Parathyroid adenoma (tissue), 2 donors: ENCODE measurements at regions not wholly inside any gene's neighbourhood (a gene's known extent, or its start where the extent isn't known, plus 50 kb on each side); places are given as distances from the start of the nearest gene placed in this dataset.

Source experiments
- H2AFZ ChIP-seq: fragments of 300-600 bp; sonication (generic); one replicate; pipeline ENCODE4 v1.7.0; 2017; ENCODE audit warnings: antibody characterized with exemption, mild to moderate bottlenecking
- H3K27ac ChIP-seq: fragments of 300-600 bp; sonication (generic); one replicate; pipeline ENCODE4 v1.7.0; 2017
- H3K27me3 ChIP-seq: fragments of 300-600 bp; sonication (generic); one replicate; pipeline ENCODE4 v1.7.0; 2017; ENCODE audit warnings: low read length; ENCODE audit not compliant: control insufficient read depth, insufficient read depth
- H3K36me3 ChIP-seq: fragments of 300-600 bp; sonication (generic); one replicate; pipeline ENCODE4 v1.7.0; 2017; ENCODE audit warnings: low read length; ENCODE audit not compliant: control insufficient read depth, insufficient read depth
- H3K4me1 ChIP-seq: fragments of 300-600 bp; sonication (generic); one replicate; pipeline ENCODE4 v1.7.0; 2017; ENCODE audit warnings: control low read depth
- H3K4me2 ChIP-seq: fragments of 300-600 bp; sonication (generic); one replicate; pipeline ENCODE4 v1.7.0; 2017; ENCODE audit warnings: low read length
- H3K4me3 ChIP-seq: fragments of 300-600 bp; sonication (generic); one replicate; pipeline ENCODE4 v1.7.0; 2017; ENCODE audit warnings: low read depth, low read length
- H3K79me2 ChIP-seq: fragments of 300-600 bp; sonication (generic); one replicate; pipeline ENCODE4 v1.7.0; 2017; ENCODE audit warnings: control low read depth
- H3K9ac ChIP-seq: fragments of 300-600 bp; sonication (generic); one replicate; pipeline ENCODE4 v1.7.0; 2017; ENCODE audit warnings: mild to moderate bottlenecking
- H3K9me3 ChIP-seq: fragments of 300-600 bp; sonication (generic); one replicate; pipeline ENCODE4 v1.7.0; 2017; ENCODE audit warnings: low read length; ENCODE audit not compliant: control insufficient read depth
- CTCF ChIP-seq: fragments of 300-600 bp; sonication (generic); IDR thresholded peaks from one replicate; pipeline ENCODE4 v1.7.0; 2017; ENCODE audit warnings: antibody characterized with exemption, mild to moderate bottlenecking
- donor health status: primary hyperparathyroidism.

GRCh38 chr16:55046513-55046912, 115.8 kb downstream of the IRX5 start:
- Histone ChIP-seq H3K4me1 (no peaks in the 10 kb centered on the region), H3K79me2 (no peaks in the 10 kb centered on the region), H2AFZ (no peak overlapping the region), H3K9ac (no peak overlapping the region), H3K36me3 (no peaks in the 10 kb centered on the region), H3K4me3 (no peak overlapping the region), H3K9me3 (no peaks in the 10 kb centered on the region), H3K4me2 (no peak overlapping the region), H3K27ac (no peak overlapping the region), H3K27me3 (no peaks in the 10 kb centered on the region)
- TF ChIP-seq CTCF = no peak

GRCh38 chr16:55046916-55047315, 116.3 kb downstream of the IRX5 start:
- Histone ChIP-seq H3K4me1 (no peaks in the 10 kb centered on the region), H3K4me3 (no peak overlapping the region), H3K27me3 (no peaks in the 10 kb centered on the region), H2AFZ (no peak overlapping the region), H3K79me2 (no peaks in the 10 kb centered on the region), H3K4me2 (no peak overlapping the region), H3K9me3 (no peaks in the 10 kb centered on the region), H3K9ac (no peak overlapping the region), H3K36me3 (no peaks in the 10 kb centered on the region), H3K27ac (no peak overlapping the region)
- no peak for TF ChIP-seq CTCF

- H3K4me3 ChIP-seq = no peak overlapping the region
- H3K36me3 ChIP-seq = no peaks in the 10 kb centered on the region
- H3K27ac ChIP-seq = no peak overlapping the region
- H3K9ac ChIP-seq = no peak overlapping the region
- H3K4me2 ChIP-seq = no peak overlapping the region
- no peaks in the 10 kb centered on the region for H3K4me1 ChIP-seq
- H3K27me3 ChIP-seq = no peaks in the 10 kb centered on the region
- no peak overlapping the region for H2AFZ ChIP-seq
- no peaks in the 10 kb centered on the region for H3K9me3 ChIP-seq
- TF ChIP-seq CTCF = no peak
- no peaks in the 10 kb centered on the region for H3K79me2 ChIP-seq
Observed at GRCh38 chr16:55047331-55047730, 116.7 kb downstream of the IRX5 start.

GRCh38 chr16:55047903-55048497, 117.3 kb downstream of the IRX5 start:
- Histone ChIP-seq H3K4me3 (no peak overlapping the region), H2AFZ (no peak overlapping the region), H3K79me2 (no peaks in the 10 kb centered on the region), H3K27ac (no peak overlapping the region), H3K9ac (no peak overlapping the region), H3K9me3 (no peaks in the 10 kb centered on the region), H3K4me1 (no peaks in the 10 kb centered on the region), H3K36me3 (no peaks in the 10 kb centered on the region), H3K4me2 (no peak overlapping the region), H3K27me3 (no peaks in the 10 kb centered on the region)
- no peak for TF ChIP-seq CTCF

GRCh38 chr16:55048745-55049144, 118.1 kb downstream of the IRX5 start:
- H3K4me3 ChIP-seq = no peak overlapping the region
- no peak overlapping the region for H3K9ac ChIP-seq
- H2AFZ ChIP-seq = no peak overlapping the region
- no peak overlapping the region for H3K4me2 ChIP-seq
- TF ChIP-seq CTCF = no peak
- H3K79me2 ChIP-seq = no peaks in the 10 kb centered on the region
- H3K36me3 ChIP-seq = no peaks in the 10 kb centered on the region
- H3K27ac ChIP-seq = no peak overlapping the region
- H3K4me1 ChIP-seq = no peaks in the 10 kb centered on the region
- no peaks in the 10 kb centered on the region for H3K27me3 ChIP-seq
- H3K9me3 ChIP-seq = no peaks in the 10 kb centered on the region
